LNCaP clone FGC (cell line): ENCODE measurements at regions not wholly inside any gene's neighbourhood (a gene's known extent, or its start where the extent isn't known, plus 50 kb on each side); places are given as distances from the start of the nearest gene placed in this dataset.

ENCODE experiments used
- DNase-seq: peaks from one replicate; pipeline ENCODE4 v3.0.0-alpha.2; 2011; ENCODE audit warnings: low read depth
- H3K4me3 ChIP-seq: 2 replicates; pipeline ENCODE4 v1.5.1; 2011; ENCODE audit warnings: mild to moderate bottlenecking, low read depth, low read length, control low read depth
- TF ChIP-seq, protein P1 (sequence below): IDR thresholded peaks from 2 replicates; pipeline ENCODE4 v1.5.1; 2012; ENCODE audit warnings: mild to moderate bottlenecking; ENCODE audit not compliant: control insufficient read depth, insufficient read depth; ENCODE audit errors: extremely low read depth

DNA sequence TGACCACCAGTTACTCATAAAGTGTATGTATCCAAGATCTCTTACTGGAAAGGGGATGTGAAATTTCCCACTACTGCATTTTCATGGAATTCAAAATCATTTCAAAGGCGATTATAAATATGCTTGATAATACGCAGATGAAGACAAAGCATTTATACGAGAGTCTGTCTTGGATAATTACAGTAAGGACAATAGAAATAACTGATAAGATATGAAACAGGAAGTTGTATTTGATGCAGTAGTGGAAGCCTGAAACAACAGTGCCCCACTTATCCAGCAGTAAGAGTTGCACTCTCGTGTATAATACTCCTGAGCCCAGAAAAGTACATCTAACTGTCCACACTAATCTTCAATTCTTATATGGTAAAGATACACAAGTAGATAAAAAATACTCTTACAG, 188.7 kb upstream of the POU5F2 start:
- TF ChIP-seq, protein P1, sequence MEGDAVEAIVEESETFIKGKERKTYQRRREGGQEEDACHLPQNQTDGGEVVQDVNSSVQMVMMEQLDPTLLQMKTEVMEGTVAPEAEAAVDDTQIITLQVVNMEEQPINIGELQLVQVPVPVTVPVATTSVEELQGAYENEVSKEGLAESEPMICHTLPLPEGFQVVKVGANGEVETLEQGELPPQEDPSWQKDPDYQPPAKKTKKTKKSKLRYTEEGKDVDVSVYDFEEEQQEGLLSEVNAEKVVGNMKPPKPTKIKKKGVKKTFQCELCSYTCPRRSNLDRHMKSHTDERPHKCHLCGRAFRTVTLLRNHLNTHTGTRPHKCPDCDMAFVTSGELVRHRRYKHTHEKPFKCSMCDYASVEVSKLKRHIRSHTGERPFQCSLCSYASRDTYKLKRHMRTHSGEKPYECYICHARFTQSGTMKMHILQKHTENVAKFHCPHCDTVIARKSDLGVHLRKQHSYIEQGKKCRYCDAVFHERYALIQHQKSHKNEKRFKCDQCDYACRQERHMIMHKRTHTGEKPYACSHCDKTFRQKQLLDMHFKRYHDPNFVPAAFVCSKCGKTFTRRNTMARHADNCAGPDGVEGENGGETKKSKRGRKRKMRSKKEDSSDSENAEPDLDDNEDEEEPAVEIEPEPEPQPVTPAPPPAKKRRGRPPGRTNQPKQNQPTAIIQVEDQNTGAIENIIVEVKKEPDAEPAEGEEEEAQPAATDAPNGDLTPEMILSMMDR, result no peak
- no peak for DNase-seq

DNA sequence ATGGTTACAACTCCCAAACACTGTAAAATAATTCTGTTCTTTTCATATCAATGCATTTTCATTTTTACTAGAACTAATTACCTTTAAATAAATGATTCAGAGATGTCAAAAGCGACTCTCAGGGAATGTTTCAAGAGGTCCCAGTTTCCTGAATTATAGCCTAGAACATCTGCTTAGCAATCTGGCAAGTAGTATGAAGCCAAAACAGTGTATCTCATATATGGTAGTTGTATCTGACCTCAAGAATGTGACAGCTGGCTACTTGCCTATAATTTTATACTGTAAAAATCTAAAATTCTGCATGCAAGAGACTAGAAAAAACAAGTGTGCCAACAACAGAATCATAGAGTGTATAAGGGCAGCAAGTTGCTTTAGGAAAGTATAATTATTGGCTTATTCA, 187.7 kb upstream of the POU5F2 start:
- no peak for DNase-seq
- TF ChIP-seq, protein P1, result no peak
- H3K4me3 ChIP-seq, result no peak overlapping the region

More for the DNA sequence above, 188.7 kb upstream of the POU5F2 start:
- no peak overlapping the region for H3K4me3 ChIP-seq

DNA sequence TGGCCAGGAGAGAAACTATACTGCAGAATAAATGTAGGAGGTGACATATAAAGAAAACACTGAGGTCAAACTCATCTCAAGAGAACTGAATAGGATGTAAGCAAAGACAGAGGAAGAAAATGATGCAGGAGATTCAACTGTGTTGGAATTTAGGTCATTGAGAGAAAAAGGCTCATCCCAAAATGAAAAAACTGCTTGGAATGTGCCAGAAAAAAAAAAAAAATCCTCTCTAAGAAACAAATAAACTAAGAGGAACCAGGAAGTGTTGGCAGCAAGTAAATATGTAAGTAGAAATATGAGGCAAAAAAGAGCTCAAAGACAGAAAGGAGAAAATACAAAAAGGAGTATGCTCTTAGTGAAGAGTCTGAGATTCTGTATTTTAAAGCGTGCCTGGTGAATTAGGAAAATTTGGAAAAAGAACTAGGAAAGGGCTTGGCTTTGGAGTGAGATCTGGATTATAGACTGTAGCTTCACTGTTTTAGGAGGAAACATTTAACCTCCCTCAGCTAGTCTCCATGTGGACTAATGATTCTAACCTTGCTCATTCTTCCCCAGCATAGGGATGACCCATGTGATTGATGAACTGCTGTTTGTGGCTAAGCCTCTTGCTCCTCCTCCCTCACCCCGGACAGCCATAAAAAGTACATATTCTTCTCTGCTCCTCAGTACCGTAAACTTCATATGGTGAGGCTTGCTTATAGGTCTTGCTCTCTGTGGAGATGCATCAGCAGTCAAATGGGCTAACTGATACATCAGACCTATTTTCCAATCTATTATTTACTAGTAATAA, 185.6 kb upstream of the POU5F2 start:
- no peak overlapping the region for H3K4me3 ChIP-seq
- no peak for DNase-seq
- TF ChIP-seq, protein P1, result no peak

DNA sequence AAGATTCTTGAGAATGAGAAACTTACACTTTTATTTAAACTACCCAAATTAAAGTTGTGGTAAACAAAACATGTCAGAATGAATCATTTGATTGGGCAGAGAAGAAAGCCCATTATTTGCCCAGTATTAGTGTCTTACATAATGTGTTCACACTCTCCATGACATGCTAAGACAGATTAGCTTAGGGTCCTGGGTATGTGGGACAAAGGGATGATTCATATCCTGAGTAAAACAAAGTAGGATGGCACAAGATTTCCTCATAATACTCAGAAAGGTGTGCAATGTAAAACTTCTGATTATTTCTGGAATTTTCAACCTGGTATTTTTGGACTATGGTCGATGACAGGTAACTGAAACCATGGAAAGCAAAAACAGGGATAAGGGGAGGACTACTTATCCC, 183.9 kb upstream of the POU5F2 start:
- no peak for DNase-seq
- TF ChIP-seq, protein P1, result no peak
- no peak overlapping the region for H3K4me3 ChIP-seq

DNA sequence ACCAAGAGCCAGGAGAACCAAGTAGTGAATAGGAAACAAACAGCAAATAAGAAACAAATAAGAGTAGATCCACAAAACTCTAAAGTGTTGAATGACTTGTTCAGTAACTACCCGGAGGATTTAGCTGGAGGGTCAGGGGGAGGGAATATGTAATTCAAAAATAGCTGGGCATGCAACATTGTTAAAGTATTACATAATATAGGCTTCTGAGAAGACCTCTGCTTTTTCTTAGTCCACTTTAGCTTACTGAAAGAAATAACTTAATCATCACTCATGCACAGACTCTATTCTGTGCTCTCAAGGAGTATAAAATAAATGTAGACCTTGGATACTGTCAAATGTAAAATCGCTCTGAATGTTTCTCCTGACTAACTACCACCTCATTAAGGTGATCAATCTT, 183.2 kb upstream of the POU5F2 start:
- H3K4me3 ChIP-seq, result no peak overlapping the region
- TF ChIP-seq, protein P1, result no peak
- DNase-seq, result no peak

DNA sequence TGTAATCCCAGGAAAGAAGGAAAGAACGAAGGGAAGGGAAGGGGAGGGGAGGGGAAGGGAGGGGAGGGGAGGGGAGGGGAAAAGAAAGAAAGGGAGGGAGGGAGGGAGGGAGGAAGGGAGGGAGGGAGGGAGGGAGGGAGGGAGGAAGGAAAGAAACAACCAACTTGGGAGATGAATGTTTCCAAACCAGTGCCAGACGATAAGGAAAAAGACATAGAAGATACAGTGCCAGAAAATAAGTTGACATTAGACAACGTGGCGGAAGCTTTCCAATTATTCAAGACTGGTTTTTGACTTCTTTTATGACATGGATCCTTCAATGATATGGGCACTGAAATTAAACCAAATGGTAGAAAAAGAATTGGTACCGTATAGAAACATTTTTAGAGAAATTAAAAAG, 181.2 kb upstream of the POU5F2 start:
- TF ChIP-seq, protein P1, result no peak
- no peak for DNase-seq
- no peak overlapping the region for H3K4me3 ChIP-seq

DNA sequence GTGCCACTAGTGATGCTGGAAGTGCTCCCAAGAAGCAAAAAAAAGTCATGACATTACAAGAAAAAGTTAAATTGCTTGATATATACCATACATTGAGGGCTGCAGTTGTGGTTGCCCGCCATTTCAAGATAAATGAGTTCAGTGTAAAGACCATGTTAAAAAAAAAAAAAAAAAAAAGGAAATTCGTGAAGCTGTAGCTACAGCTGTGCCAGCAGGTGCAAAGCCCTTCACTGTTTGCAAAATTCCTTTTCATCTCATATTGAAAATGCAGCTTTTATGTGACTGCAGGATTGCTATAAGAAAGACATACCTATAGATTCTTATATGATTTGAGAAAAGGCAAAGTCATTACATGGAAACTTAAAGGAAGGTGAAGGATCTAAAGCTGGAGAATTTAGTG, 179.6 kb upstream of the POU5F2 start:
- no peak for DNase-seq
- H3K4me3 ChIP-seq, result no peak overlapping the region
- TF ChIP-seq, protein P1, result no peak
